GM12878 (cell line): ENCODE measurements at regions not wholly inside any gene's neighbourhood (a gene's known extent, or its start where the extent isn't known, plus 50 kb on each side); places are given as distances from the start of the nearest gene placed in this dataset.

Experiments
- ATAC-seq: fragments of 200-7000 bp; cut with Tn5 transposase; 3 replicates; pipeline ENCODE4 v1.9.1; 2020; ENCODE audit warnings: mild to moderate bottlenecking, moderate library complexity
- BruUV-seq: library from RNA; stranded (reverse); fragments of 400-500 nt; replicated peaks from 2 replicates; lab custom pipeline; 2021; lab: Mats Ljungman, UMichigan
- CTCF ChIA-PET: fragments of 300-600 bp; sonication (Branson Sonifier 250); formaldehyde crosslinking; extraction: SDS; loops from one replicate; lab custom pipeline; 2021; ENCODE audit warnings: inconsistent platforms; lab: Yijun Ruan, JAX
- POLR2A ChIA-PET: fragments of 350-600 bp; formaldehyde crosslinking; extraction: SDS; loops from one replicate; lab custom pipeline; 2021; ENCODE audit warnings: inconsistent platforms; lab: Charles Lee
- RAD21 ChIA-PET: fragments of 300-600 bp; sonication (Branson Sonifier 250); formaldehyde crosslinking; loops from one replicate; lab custom pipeline; 2023; ENCODE audit warnings: antibody characterized with exemption; ENCODE audit not compliant: unreplicated experiment; lab: Charles Lee
- SMC1A ChIA-PET: fragments of 300-600 bp; sonication (Branson Sonifier 250); formaldehyde crosslinking; loops from one replicate; lab custom pipeline; 2023; ENCODE audit not compliant: unreplicated experiment, uncharacterized antibody; lab: Charles Lee
- DNase-seq: peaks from one replicate; pipeline ENCODE4 v3.0.0-alpha.2; 2011; ENCODE audit warnings: low read depth, low spot score
- FAIRE-seq: peaks from 3 replicates; lab custom pipeline; 2011; peaks lifted over from hg19 to GRCh38; lab: Jason Lieb, UNC
- H2AFZ ChIP-seq: 2 replicates; pipeline ENCODE4 v1.6.0; 2011; ENCODE audit warnings: low read depth, low read length, control low read depth; ENCODE audit not compliant: control insufficient read depth
- H3K27ac ChIP-seq: 2 replicates; pipeline ENCODE4 v1.5.1; 2011; ENCODE audit warnings: control low read depth; ENCODE audit not compliant: control insufficient read depth, insufficient read depth
- H3K27me3 ChIP-seq, 2 experiments: replicated peaks in 1 of 2; 2 replicates each; pipeline versions ENCODE4 v1.6.0 to v1.6.1; 2011; ENCODE audit warnings: low read length in 1 of 2; ENCODE audit not compliant: control insufficient read depth in 2 of 2, insufficient read depth in 2 of 2
- H3K36me3 ChIP-seq, 2 experiments: 2 replicates each; pipeline ENCODE4 v1.5.1; 2011; ENCODE audit warnings: low read length in 1 of 2; ENCODE audit not compliant: control insufficient read depth in 2 of 2, insufficient read depth in 2 of 2
- H3K4me1 ChIP-seq: 2 replicates; pipeline ENCODE4 v1.6.1; 2011; ENCODE audit warnings: mild to moderate bottlenecking, low read length, moderate library complexity, mixed read lengths; ENCODE audit not compliant: control insufficient read depth, insufficient read depth
- H3K4me2 ChIP-seq: 2 replicates; pipeline ENCODE4 v1.6.0; 2011; ENCODE audit warnings: control low read depth; ENCODE audit not compliant: control insufficient read depth, insufficient read depth
- H3K4me3 ChIP-seq: fragments of 200-600 bp; sonication (generic); 2 replicates; pipeline ENCODE4 v1.5.1; 2016
- H3K79me2 ChIP-seq: 2 replicates; pipeline ENCODE4 v1.6.0; 2011; ENCODE audit warnings: low read length; ENCODE audit not compliant: control insufficient read depth, insufficient read depth
- H3K9ac ChIP-seq: 2 replicates; pipeline ENCODE4 v1.8.0; 2011; ENCODE audit warnings: low read length, control low read depth, mixed read lengths; ENCODE audit not compliant: control insufficient read depth, insufficient read depth
- H3K9me3 ChIP-seq: replicated peaks from 3 replicates; pipeline ENCODE4 v1.5.1; 2011; ENCODE audit warnings: mild to moderate bottlenecking, low read length; ENCODE audit not compliant: control insufficient read depth, insufficient read depth
- H4K20me1 ChIP-seq: 2 replicates; pipeline ENCODE4 v1.6.0; 2011; ENCODE audit not compliant: control insufficient read depth, insufficient read depth
- CEBPZ ChIP-seq: fragments of 150-350 bp; IDR thresholded peaks from 2 replicates; pipeline ENCODE4 v1.6.1; 2016; ENCODE audit warnings: low read depth, low read length
- HDAC2 ChIP-seq: fragments of 200-600 bp; sonication (generic); IDR thresholded peaks from 2 replicates; pipeline ENCODE4 v1.6.1; 2017
- RAD51 ChIP-seq: fragments of 450-650 bp; IDR thresholded peaks from 2 replicates; pipeline ENCODE4 v1.6.1; 2016; ENCODE audit warnings: moderate library complexity, mild to moderate bottlenecking, inconsistent platforms
- SPI1 ChIP-seq: IDR thresholded peaks from 2 replicates; pipeline ENCODE4 v1.6.1; 2011; ENCODE audit warnings: low read depth, mild to moderate bottlenecking, low read length, moderate library complexity, borderline replicate concordance; ENCODE audit not compliant: insufficient read depth
- ZNF217 ChIP-seq: fragments of 450-650 bp; IDR thresholded peaks from 2 replicates; pipeline ENCODE4 v1.6.1; 2017; ENCODE audit warnings: antibody characterized with exemption, mild to moderate bottlenecking
- WGBS: methylation state at CpG from one replicate; pipeline ENCODE4 v1.1.6; 2016; ENCODE audit warnings: low lambda C conversion rate; ENCODE audit not compliant: insufficient replicate concordance, insufficient coverage; ENCODE audit errors: missing lambda C conversion rate; 5-methylcytosine and 5-hydroxymethylcytosine counted together
- in situ Hi-C: fragments of 300-500 bp; cut with MboI; formaldehyde crosslinking; loops from 9 replicates; pipeline ENCODE4 v1.14.3; 2018; ENCODE audit warnings: mixed read lengths
- intact Hi-C: fragments of 100-400 bp; cut with micrococcal nuclease; formaldehyde crosslinking; loops from one replicate; pipeline ENCODE4 v1.14.2; 2022; ENCODE audit not compliant: unreplicated experiment

- no peak for TF ChIP-seq CEBPZ
- no peak for TF ChIP-seq HDAC2
Observed at GRCh38 chr10:107806026-107806425, 641.5 kb upstream of the SORCS1 start (continued).

- ChIA-PET CTCF (interaction anchor here (1.1 to 2.2 kb wide), 4 partner anchors 11 to 401 kb away, joined by 3 to 7 read pairs (median 4); no protein-coding TSS in a partner anchor), RAD21 (interaction anchor here (0.9 to 1.3 kb wide), 2 partner anchors 9 to 395 kb away, joined by 3 read pairs; no protein-coding TSS in a partner anchor), POLR2A (interaction anchor here (0.8 kb wide), 1 partner anchor 8 kb away, joined by 3 read pairs; no protein-coding TSS in a partner anchor), SMC1A (interaction anchor here (0.6 to 1.5 kb wide), 3 partner anchors 8 to 393 kb away, joined by 3 to 6 read pairs (median 3); no protein-coding TSS in a partner anchor)
- no peaks in the 10 kb centered on the region for H3K36me3 ChIP-seq
- TF ChIP-seq SPI1 (no peak), ZNF217 (no peak), RAD51 (no peak)
- no peaks in the 10 kb centered on the region for H3K4me1 ChIP-seq
- H3K4me3 ChIP-seq = no peak overlapping the region
- intact Hi-C loops = no loop called here
- WGBS = 11% methylated on average over 4 of the region's 4 CpGs
- no peak overlapping the region for H3K4me2 ChIP-seq
- in situ Hi-C loops = no loop called here
- H3K9me3 ChIP-seq = no peaks in the 10 kb centered on the region
- H3K27me3 ChIP-seq = no peaks in the 10 kb centered on the region
- BruUV-seq = no TSS peak
- no peak overlapping the region for H3K27ac ChIP-seq
- no peaks in the 10 kb centered on the region for H3K79me2 ChIP-seq
- FAIRE-seq (no peak), ATAC-seq (no peak), DNase-seq (no peak)
- H2AFZ ChIP-seq = no peak overlapping the region
- H3K9ac ChIP-seq = no peak overlapping the region
- no peaks in the 10 kb centered on the region for H4K20me1 ChIP-seq
Observed at GRCh38 chr10:107803546-107803945, 639.0 kb upstream of the SORCS1 start.
